A673 (cell line): ENCODE measurements at regions not wholly inside any gene's neighbourhood (a gene's known extent, or its start where the extent isn't known, plus 50 kb on each side); places are given as distances from the start of the nearest gene placed in this dataset.

Experiments used
- EZH2 ChIP-seq: fragments of 200-600 bp; sonication (generic); IDR thresholded peaks from 2 replicates; pipeline ENCODE4 v1.6.1; 2017; ENCODE audit warnings: borderline replicate concordance, low read depth, mild to moderate bottlenecking, mixed read lengths, antibody characterized with exemption, low read length; ENCODE audit not compliant: poor library complexity, severe bottlenecking
- TF ChIP-seq, protein P1 (sequence below): fragments of 300-800, 200-600 bp; sonication (generic); conservative IDR thresholded peaks from 2 replicates; pipeline ENCODE4 v1.5.1; 2017; ENCODE audit warnings: low read depth, mild to moderate bottlenecking, antibody characterized with exemption, low read length, moderate library complexity, mixed read lengths

DNA sequence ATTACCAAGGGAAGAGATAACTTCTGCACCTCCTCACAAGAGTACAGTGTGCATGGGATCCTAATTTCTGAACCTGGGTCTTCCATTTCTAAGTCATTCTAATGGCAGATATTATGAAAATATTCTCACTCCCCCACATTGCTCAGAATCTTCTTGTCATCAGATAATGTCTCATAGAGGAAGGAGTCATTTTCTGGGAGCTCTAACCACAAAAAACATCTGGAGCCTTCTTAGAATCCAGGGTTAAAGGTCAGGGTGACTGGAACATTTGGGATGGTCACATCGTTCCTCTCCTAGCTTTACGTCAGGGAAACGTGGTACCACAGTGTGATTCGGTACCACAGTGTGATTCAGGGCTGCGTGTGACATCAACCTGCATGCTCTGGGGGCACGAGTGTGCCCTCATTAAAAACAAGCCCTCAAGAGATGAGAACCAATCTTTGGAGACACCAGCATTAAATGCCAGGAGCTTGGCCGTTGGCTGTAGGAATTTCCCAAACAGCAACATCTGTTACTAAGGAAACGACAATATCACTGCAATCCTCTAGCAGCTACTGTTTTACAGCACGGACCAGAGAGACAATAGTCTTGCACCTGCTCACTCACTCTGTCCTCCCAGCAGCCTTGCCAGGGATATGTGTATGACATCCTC lies 179.1 kb downstream of the PSMG1 start:
- no peak for TF ChIP-seq EZH2
- TF ChIP-seq, protein P1, sequence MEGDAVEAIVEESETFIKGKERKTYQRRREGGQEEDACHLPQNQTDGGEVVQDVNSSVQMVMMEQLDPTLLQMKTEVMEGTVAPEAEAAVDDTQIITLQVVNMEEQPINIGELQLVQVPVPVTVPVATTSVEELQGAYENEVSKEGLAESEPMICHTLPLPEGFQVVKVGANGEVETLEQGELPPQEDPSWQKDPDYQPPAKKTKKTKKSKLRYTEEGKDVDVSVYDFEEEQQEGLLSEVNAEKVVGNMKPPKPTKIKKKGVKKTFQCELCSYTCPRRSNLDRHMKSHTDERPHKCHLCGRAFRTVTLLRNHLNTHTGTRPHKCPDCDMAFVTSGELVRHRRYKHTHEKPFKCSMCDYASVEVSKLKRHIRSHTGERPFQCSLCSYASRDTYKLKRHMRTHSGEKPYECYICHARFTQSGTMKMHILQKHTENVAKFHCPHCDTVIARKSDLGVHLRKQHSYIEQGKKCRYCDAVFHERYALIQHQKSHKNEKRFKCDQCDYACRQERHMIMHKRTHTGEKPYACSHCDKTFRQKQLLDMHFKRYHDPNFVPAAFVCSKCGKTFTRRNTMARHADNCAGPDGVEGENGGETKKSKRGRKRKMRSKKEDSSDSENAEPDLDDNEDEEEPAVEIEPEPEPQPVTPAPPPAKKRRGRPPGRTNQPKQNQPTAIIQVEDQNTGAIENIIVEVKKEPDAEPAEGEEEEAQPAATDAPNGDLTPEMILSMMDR, result no peak
